ENCODE measurements at regions not wholly inside any gene's neighbourhood (a gene's known extent, or its start where the extent isn't known, plus 50 kb on each side); places are given as distances from the start of the nearest gene placed in this dataset.
"Not testable (repeated sequence)": the region's sequence is repeated elsewhere in the genome, so short reads cannot be mapped to it uniquely, and the experiment has no call there.

DNA sequence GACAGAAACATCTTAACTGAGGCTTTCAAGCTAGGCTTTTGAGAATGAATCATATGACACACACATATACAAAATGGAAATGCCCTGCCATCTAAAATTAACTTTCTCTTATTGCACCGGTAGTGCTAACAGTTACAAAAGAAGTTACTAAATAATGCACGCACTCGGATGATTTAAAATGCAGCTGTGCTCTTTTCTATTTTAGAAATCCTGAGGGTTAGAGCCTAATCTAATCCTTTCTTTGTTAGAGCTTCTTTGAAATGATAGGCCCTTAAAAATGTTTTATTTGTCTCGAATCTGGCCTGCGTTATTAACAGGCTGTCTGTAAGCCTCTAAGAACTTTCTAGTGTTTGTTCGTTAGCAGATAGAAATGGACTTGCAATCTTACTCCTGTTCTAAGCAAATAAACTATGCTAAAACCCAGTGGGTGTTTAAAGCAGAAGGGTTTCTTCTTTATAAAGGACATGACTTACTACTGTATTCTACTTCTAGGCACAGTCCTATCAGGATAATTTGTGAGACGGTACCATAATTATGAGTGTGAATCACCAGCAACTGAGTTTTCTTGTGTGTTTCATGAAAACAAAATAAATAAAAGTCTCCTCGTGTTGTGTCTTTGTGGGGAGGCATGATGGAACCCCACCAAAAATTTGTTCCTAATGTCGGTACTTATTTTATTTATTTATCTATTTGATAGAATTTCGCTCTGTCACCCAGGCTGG, 69.2 kb upstream of the MYO10 start:
- no peaks in the 10 kb centered on the region for H3K36me3 ChIP-seq (ENCODE audit: control insufficient read depth in 3 of 3, insufficient read depth in 3 of 3, low read length in 3 of 3)
- no peaks in the 10 kb centered on the region for H3K9me3 ChIP-seq (ENCODE audit: control insufficient read depth in 3 of 3, low read length in 3 of 3)
- peak overlapping the region; percentile 86 for H3K27ac ChIP-seq (ENCODE audit: low read depth, low read length)
- H3K4me3 ChIP-seq (ENCODE audit: low read length in 3 of 3) = peak overlapping the region; percentile 11 to 50 (median 40)
- H3K4me1 ChIP-seq (ENCODE audit: control insufficient read depth in 3 of 3, insufficient read depth in 3 of 3, low read length in 3 of 3) = peaks cover 6 to 12% (median 10%) of the 10 kb centered on the region in 3 donors
- no peaks in the 10 kb centered on the region for H3K27me3 ChIP-seq (ENCODE audit: control insufficient read depth in 3 of 3, insufficient read depth in 3 of 3, low read length in 3 of 3)
- peak overlapping the region in 2 of 3 donors; percentile 42 to 75 for H3K9ac ChIP-seq (ENCODE audit: low read depth in 1 of 3, low read length in 3 of 3)

DNA sequence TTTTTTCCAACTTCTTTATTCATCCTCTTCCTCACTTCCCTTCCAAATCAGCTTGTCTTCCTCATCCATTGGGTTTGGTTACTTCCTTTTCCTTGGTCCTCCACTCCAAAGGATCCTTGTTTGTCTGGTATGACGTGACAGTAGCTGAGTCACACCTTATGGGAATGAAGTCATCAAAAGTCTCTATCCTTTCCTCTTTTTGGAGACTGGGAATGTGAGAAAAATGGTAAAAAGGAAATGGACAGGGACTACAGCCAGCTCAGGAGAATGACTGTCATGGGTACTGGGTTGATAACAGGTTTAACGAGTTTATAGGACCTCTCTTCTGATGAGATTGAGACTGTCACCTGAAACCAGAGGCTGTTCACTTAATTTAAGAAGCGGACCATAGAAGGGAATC, 76.2 kb upstream of the MYO10 start:
- Histone ChIP-seq H3K4me1 (ENCODE audit: control insufficient read depth in 3 of 3, insufficient read depth in 3 of 3, low read length in 3 of 3) (no peaks in the 10 kb centered on the region), H3K4me3 (ENCODE audit: low read length in 3 of 3) (no peak overlapping the region), H3K27ac (ENCODE audit: low read depth, low read length) (no peak overlapping the region), H3K36me3 (ENCODE audit: control insufficient read depth in 3 of 3, insufficient read depth in 3 of 3, low read length in 3 of 3) (no peaks in the 10 kb centered on the region), H3K9ac (ENCODE audit: low read depth in 1 of 3, low read length in 3 of 3) (no peak overlapping the region), H3K9me3 (ENCODE audit: control insufficient read depth in 3 of 3, low read length in 3 of 3) (no peaks in the 10 kb centered on the region), H3K27me3 (ENCODE audit: control insufficient read depth in 3 of 3, insufficient read depth in 3 of 3, low read length in 3 of 3) (no peaks in the 10 kb centered on the region)

DNA sequence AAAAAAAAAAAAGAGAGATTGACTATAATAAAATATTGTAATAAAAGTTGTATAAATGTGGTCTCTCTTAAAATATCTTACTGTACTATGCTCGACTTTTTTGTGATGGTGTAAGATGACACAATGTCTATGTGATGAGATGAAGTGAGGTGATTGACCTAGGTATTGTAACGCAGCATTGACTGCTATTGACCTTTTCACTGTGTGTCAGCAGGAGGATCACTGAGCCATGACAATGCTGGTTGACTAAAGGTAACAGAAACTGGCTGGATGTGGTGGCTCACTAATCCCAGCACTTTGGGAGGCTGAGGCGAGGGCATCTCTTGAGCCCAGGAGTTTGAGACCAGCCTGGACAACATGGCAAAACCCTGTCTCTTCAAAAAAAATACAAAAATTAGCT, 78.6 kb upstream of the MYO10 start:
- H3K4me1 ChIP-seq (ENCODE audit: control insufficient read depth in 3 of 3, insufficient read depth in 3 of 3, low read length in 3 of 3) = no peaks in the 10 kb centered on the region
- H3K27me3 ChIP-seq (ENCODE audit: control insufficient read depth in 3 of 3, insufficient read depth in 3 of 3, low read length in 3 of 3) = no peaks in the 10 kb centered on the region
- no peaks in the 10 kb centered on the region for H3K9me3 ChIP-seq (ENCODE audit: control insufficient read depth in 3 of 3, low read length in 3 of 3)
- no peak overlapping the region for H3K9ac ChIP-seq (ENCODE audit: low read depth in 1 of 3, low read length in 3 of 3)
- H3K27ac ChIP-seq (ENCODE audit: low read depth, low read length) = no peak overlapping the region
- H3K36me3 ChIP-seq (ENCODE audit: control insufficient read depth in 3 of 3, insufficient read depth in 3 of 3, low read length in 3 of 3) = no peaks in the 10 kb centered on the region
- H3K4me3 ChIP-seq (ENCODE audit: low read length in 3 of 3) = no peak overlapping the region

DNA sequence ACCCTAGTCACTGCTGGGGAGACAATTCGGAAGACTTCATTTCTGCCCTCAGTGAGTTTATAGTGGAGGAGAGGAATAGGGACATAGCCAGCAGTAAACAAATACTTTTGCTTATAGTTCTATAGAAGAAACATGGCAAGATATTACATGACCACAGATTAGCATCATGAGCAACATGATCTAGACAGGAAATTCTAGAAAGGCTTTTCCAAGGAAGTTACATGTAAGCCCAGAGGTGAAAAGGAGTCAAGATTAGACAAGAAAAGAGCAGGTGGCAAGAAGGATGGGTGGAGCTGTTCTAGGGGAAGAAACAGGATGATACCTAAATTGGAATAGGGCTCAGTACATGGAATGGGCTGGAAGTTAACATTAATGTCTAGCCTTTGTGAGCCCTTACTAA, 82.8 kb upstream of the MYO10 start:
- no peaks in the 10 kb centered on the region for H3K9me3 ChIP-seq (ENCODE audit: control insufficient read depth in 3 of 3, low read length in 3 of 3)
- no peaks in the 10 kb centered on the region for H3K4me1 ChIP-seq (ENCODE audit: control insufficient read depth in 3 of 3, insufficient read depth in 3 of 3, low read length in 3 of 3)
- H3K9ac ChIP-seq (ENCODE audit: low read depth in 1 of 3, low read length in 3 of 3) = no peak overlapping the region

DNA sequence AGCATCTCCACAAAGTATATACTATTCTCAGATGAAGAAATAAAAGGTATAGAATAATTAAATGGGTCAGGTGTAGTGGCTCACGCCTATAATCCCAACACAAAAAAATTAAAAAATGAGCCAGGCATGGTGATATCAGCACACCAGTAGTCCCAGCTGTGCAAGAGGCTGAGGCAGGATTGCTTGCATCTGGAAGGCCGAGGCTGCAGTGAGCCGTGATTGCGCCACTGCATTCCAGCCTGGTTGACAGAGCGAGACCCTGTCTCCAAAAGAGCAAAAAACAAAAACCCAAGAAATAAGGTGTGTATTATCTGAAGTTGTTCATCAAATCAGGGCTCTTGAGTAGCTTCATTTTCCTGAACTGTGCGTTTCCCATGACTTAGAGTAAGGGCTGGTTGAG, 83.2 kb upstream of the MYO10 start:
- Histone ChIP-seq H3K36me3 (ENCODE audit: control insufficient read depth in 3 of 3, insufficient read depth in 3 of 3, low read length in 3 of 3) (no peaks in the 10 kb centered on the region), H3K4me1 (ENCODE audit: control insufficient read depth in 3 of 3, insufficient read depth in 3 of 3, low read length in 3 of 3) (no peaks in the 10 kb centered on the region), H3K9ac (ENCODE audit: low read depth in 1 of 3, low read length in 3 of 3) (no peak overlapping the region), H3K9me3 (ENCODE audit: control insufficient read depth in 3 of 3, low read length in 3 of 3) (no peaks in the 10 kb centered on the region), H3K27ac (ENCODE audit: low read depth, low read length) (no peak overlapping the region), H3K4me3 (ENCODE audit: low read length in 3 of 3) (no peak overlapping the region), H3K27me3 (ENCODE audit: control insufficient read depth in 3 of 3, insufficient read depth in 3 of 3, low read length in 3 of 3) (no peaks in the 10 kb centered on the region)

More for the DNA sequence above, 82.8 kb upstream of the MYO10 start:
- H3K27ac ChIP-seq (ENCODE audit: low read depth, low read length) = no peak overlapping the region
- no peaks in the 10 kb centered on the region for H3K36me3 ChIP-seq (ENCODE audit: control insufficient read depth in 3 of 3, insufficient read depth in 3 of 3, low read length in 3 of 3)
- no peak overlapping the region for H3K4me3 ChIP-seq (ENCODE audit: low read length in 3 of 3)
- H3K27me3 ChIP-seq (ENCODE audit: control insufficient read depth in 3 of 3, insufficient read depth in 3 of 3, low read length in 3 of 3) = no peaks in the 10 kb centered on the region

DNA sequence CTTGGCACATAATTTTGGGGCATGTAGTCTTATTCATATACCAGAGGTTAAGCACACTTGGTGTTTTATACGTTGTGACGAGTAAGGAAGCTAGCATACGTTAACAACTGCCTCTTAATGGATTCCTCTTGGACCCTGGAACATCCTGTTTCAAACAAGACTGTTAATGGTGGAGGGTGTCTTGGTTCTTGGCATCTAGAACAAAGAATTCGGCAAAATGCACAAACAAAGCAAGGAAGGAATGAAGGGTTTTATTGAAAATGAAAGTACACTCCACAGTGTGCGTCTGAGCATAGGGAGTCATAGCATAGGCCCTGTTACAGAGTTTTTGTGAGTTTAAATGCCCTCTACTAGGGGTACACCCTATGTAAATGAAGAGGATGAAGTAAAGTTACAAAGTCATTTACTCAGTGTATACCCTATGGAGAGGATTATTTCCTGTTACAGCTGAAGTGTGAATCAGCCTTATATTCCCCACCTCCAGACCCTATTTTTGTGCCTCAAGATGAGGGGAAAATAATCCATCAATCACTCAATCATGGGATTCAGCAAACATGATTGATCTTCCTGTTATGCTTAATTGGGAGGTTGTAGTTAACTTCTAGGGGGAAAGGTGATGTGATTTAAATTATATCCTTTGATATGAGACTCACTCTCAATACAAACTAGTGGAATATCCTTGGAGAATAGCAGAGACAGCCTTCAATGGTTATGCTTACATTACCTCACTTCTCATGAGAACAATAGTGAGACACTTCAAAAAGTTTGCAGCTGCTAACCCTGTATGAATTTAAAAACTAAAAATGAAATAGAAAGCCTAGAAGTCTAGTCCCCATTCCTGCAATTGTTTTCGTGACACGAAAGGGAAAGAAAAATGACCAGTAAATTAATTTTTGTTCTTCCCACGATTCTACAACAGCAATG, 84.9 kb upstream of the MYO10 start:
- Histone ChIP-seq H3K9ac (ENCODE audit: low read depth in 1 of 3, low read length in 3 of 3) (peak overlapping the region in 1 of 3 donors; percentile 7), H3K27ac (ENCODE audit: low read depth, low read length) (no peak overlapping the region)

DNA sequence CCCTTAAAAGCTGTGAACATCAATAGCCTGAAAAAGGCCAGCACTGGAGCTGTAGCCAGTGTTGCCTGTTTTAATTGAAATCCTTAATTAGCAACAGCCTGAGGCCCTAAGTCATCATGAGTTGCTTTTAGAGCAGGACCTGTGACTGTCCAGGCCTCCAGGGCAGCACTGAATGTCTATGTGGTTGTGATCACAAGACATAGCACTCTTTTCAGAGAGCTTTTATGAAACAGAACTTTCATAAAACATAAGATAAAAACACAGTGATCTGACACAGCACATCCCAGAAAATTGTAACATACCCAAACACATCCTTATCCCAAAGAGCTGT, 85.5 kb upstream of the MYO10 start:
- no peak overlapping the region for H3K9ac ChIP-seq (ENCODE audit: low read depth in 1 of 3, low read length in 3 of 3)
- no peak overlapping the region for H3K4me3 ChIP-seq (ENCODE audit: low read length in 3 of 3)
- no peaks in the 10 kb centered on the region for H3K4me1 ChIP-seq (ENCODE audit: control insufficient read depth in 3 of 3, insufficient read depth in 3 of 3, low read length in 3 of 3)

More for the DNA sequence above, 84.9 kb upstream of the MYO10 start:
- Histone ChIP-seq H3K36me3 (ENCODE audit: control insufficient read depth in 3 of 3, insufficient read depth in 3 of 3, low read length in 3 of 3) (no peaks in the 10 kb centered on the region), H3K4me3 (ENCODE audit: low read length in 3 of 3) (peak overlapping the region in 1 of 3 donors; percentile 16), H3K27me3 (ENCODE audit: control insufficient read depth in 3 of 3, insufficient read depth in 3 of 3, low read length in 3 of 3) (no peaks in the 10 kb centered on the region), H3K9me3 (ENCODE audit: control insufficient read depth in 3 of 3, low read length in 3 of 3) (no peaks in the 10 kb centered on the region), H3K4me1 (ENCODE audit: control insufficient read depth in 3 of 3, insufficient read depth in 3 of 3, low read length in 3 of 3) (no peaks in the 10 kb centered on the region)

DNA sequence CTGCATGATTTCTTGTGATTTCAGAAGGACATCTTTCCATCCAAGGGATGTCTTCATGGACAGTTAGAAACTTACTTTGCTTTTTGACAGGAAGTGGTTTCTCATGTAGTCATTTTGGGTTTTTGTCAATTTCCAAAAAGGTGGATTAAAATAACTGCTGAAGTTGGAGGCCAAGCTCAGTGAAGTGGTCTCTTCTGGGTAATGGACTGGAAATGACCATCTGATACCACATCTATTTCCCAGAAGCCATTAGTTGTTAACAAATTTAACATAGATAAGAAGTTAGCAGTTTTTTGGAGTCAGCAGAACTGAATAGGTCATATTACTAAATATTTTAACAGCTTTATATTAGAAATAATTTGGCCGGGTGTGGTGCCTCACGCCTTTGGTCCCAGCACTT, 86.2 kb upstream of the MYO10 start:
- no peaks in the 10 kb centered on the region for H3K9me3 ChIP-seq (ENCODE audit: control insufficient read depth in 3 of 3, low read length in 3 of 3)
- no peak overlapping the region for H3K27ac ChIP-seq (ENCODE audit: low read depth, low read length)
- no peak overlapping the region for H3K4me3 ChIP-seq (ENCODE audit: low read length in 3 of 3)
- no peak overlapping the region for H3K9ac ChIP-seq (ENCODE audit: low read depth in 1 of 3, low read length in 3 of 3)
- no peaks in the 10 kb centered on the region for H3K36me3 ChIP-seq (ENCODE audit: control insufficient read depth in 3 of 3, insufficient read depth in 3 of 3, low read length in 3 of 3)
- no peaks in the 10 kb centered on the region for H3K27me3 ChIP-seq (ENCODE audit: control insufficient read depth in 3 of 3, insufficient read depth in 3 of 3, low read length in 3 of 3)
- H3K4me1 ChIP-seq (ENCODE audit: control insufficient read depth in 3 of 3, insufficient read depth in 3 of 3, low read length in 3 of 3) = no peaks in the 10 kb centered on the region

More for the DNA sequence above, 85.5 kb upstream of the MYO10 start:
- H3K27ac ChIP-seq (ENCODE audit: low read depth, low read length) = no peak overlapping the region
- no peaks in the 10 kb centered on the region for H3K9me3 ChIP-seq (ENCODE audit: control insufficient read depth in 3 of 3, low read length in 3 of 3)
- H3K36me3 ChIP-seq (ENCODE audit: control insufficient read depth in 3 of 3, insufficient read depth in 3 of 3, low read length in 3 of 3) = no peaks in the 10 kb centered on the region
- H3K27me3 ChIP-seq (ENCODE audit: control insufficient read depth in 3 of 3, insufficient read depth in 3 of 3, low read length in 3 of 3) = no peaks in the 10 kb centered on the region

DNA sequence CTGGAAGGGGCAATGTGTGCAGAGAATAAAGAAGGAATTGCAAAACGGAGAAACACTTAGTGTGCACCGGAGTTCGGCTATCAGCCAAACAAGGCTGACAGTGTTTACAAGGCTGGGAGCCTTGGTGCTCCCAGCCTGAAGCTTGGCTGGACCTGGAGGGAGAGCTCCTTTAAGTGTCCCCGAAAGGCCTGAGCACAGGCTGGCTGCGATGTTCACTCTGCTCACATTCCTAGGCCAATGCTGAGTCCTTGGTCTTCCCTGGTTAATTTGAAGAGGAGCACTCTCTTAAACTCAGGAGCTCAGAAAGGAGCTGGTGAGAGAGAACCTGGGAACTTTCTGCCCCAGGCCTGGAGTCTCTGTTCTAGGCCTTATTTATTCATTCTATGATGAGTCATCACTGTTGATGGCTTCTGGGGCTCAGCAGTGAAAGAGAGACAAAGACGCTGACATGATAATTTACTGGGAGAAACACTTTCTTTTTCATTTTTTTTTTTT, 88.6 kb upstream of the MYO10 start:
- H3K9ac ChIP-seq (ENCODE audit: low read depth in 1 of 3, low read length in 3 of 3) = no peak overlapping the region

DNA sequence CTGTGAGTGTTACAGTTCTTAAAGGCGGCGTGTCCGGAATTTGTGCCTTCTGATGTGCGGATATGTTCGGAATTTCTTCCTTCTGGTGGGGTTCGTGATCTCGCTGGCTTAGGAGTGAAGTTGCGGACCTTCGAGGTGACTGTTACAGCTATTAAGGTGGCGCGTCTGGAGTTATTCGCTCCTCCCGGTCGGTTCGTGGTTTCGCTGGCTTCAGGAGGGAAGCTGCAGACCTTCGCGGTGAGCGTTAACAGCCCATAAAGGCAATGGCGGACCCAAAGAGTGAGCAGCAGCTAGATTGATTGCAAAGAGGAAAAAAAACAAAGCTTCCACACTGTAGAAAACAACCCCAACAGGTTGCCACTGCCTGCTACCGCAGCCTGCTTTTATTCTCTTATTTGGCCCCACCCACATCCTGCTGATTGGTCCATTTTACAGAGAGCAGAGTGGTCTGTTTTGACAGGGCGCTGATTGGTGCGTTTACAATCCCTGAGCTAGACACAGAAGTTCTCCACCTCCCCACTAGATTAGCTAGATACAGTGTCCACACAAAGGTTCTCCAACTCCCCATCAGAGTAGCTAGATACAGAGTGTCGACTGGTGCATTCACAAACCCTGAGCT, 95.7 kb upstream of the MYO10 start:
- not testable (repeated sequence) for H3K27me3 ChIP-seq (ENCODE audit: control insufficient read depth in 3 of 3, insufficient read depth in 3 of 3, low read length in 3 of 3)

More for the DNA sequence above, 88.6 kb upstream of the MYO10 start:
- H3K27me3 ChIP-seq (ENCODE audit: control insufficient read depth in 3 of 3, insufficient read depth in 3 of 3, low read length in 3 of 3) = no peaks in the 10 kb centered on the region
- no peaks in the 10 kb centered on the region for H3K4me1 ChIP-seq (ENCODE audit: control insufficient read depth in 3 of 3, insufficient read depth in 3 of 3, low read length in 3 of 3)
- no peaks in the 10 kb centered on the region for H3K36me3 ChIP-seq (ENCODE audit: control insufficient read depth in 3 of 3, insufficient read depth in 3 of 3, low read length in 3 of 3)
- H3K9me3 ChIP-seq (ENCODE audit: control insufficient read depth in 3 of 3, low read length in 3 of 3) = no peaks in the 10 kb centered on the region
- no peak overlapping the region for H3K27ac ChIP-seq (ENCODE audit: low read depth, low read length)
- H3K4me3 ChIP-seq (ENCODE audit: low read length in 3 of 3) = no peak overlapping the region

More for the DNA sequence above, 95.7 kb upstream of the MYO10 start:
- not testable (repeated sequence) for H3K9ac ChIP-seq (ENCODE audit: low read depth in 1 of 3, low read length in 3 of 3); H3K36me3 ChIP-seq (ENCODE audit: control insufficient read depth in 3 of 3, insufficient read depth in 3 of 3, low read length in 3 of 3); H3K9me3 ChIP-seq (ENCODE audit: control insufficient read depth in 3 of 3, low read length in 3 of 3); H3K27ac ChIP-seq (ENCODE audit: low read depth, low read length); H3K4me3 ChIP-seq (ENCODE audit: low read length in 3 of 3); H3K4me1 ChIP-seq (ENCODE audit: control insufficient read depth in 3 of 3, insufficient read depth in 3 of 3, low read length in 3 of 3)
